Spinal cord (tissue), 9 donors: ENCODE measurements at regions not wholly inside any gene's neighbourhood (a gene's known extent, or its start where the extent isn't known, plus 50 kb on each side); places are given as distances from the start of the nearest gene placed in this dataset.
A peak's percentile ranks its signal among the peaks of the same experiment; 100 is the strongest.

Experiments
- DNase-seq, 6 donors: peaks; one replicate each; pipeline versions ENCODE4 v3.0.0 to v3.0.0-alpha.2; 2013 to 2015; ENCODE audit warnings: low spot score in 6 of 6, low read depth in 4 of 6
- H3K27ac ChIP-seq: one replicate; pipeline ENCODE4 v1.5.1; 2013; ENCODE audit warnings: low read depth, low read length, control low read depth
- H3K27me3 ChIP-seq: one replicate; pipeline ENCODE4 v1.6.1; 2013; ENCODE audit warnings: low read length; ENCODE audit not compliant: control insufficient read depth, insufficient read depth
- H3K36me3 ChIP-seq: one replicate; pipeline ENCODE4 v1.6.1; 2013; ENCODE audit warnings: low read length; ENCODE audit not compliant: control insufficient read depth, insufficient read depth
- H3K4me1 ChIP-seq: one replicate; pipeline ENCODE4 v1.6.1; 2013; ENCODE audit warnings: low read length; ENCODE audit not compliant: control insufficient read depth, insufficient read depth
- H3K4me3 ChIP-seq: one replicate; pipeline ENCODE4 v1.5.1; 2013; ENCODE audit warnings: low read depth, low read length, control low read depth
- H3K9me3 ChIP-seq: one replicate; pipeline ENCODE4 v1.6.1; 2013; ENCODE audit warnings: low read length; ENCODE audit not compliant: control insufficient read depth, insufficient read depth
- WGBS: methylation state at CpG from one replicate; pipeline ENCODE4 v1.1.5; 2013; ENCODE audit warnings: missing lambda C conversion rate; ENCODE audit not compliant: insufficient coverage; 5-methylcytosine and 5-hydroxymethylcytosine counted together
- donor health status: healthy.

DNA sequence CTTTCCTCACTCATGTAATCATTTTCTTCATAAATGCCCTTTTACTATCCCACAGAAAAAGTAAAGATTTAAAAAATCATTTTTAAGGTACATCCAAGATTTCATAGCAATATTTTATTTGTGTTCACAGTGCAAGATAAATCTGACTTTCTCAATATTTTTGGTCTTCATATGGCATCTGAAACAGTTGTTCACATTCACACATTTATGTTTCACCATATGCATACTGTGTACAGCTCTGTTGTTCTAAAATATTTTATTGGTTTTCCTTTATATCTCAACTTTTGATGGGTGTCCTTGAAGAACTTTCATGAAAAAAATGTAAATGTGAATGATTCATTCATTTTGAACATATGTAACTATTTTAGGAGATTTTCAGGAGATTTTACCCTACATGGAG is 348.7 kb downstream of the SNAPC1 start:
- no peaks in the 10 kb centered on the region for H3K9me3 ChIP-seq
- no peak overlapping the region for H3K4me3 ChIP-seq
- peak in 1 of 6 donors; percentile 66 for DNase-seq
- H3K36me3 ChIP-seq: no peaks in the 10 kb centered on the region
- no peak overlapping the region for H3K27ac ChIP-seq
- H3K27me3 ChIP-seq: no peaks in the 10 kb centered on the region
- H3K4me1 ChIP-seq: peaks cover 4% of the 10 kb centered on the region

DNA sequence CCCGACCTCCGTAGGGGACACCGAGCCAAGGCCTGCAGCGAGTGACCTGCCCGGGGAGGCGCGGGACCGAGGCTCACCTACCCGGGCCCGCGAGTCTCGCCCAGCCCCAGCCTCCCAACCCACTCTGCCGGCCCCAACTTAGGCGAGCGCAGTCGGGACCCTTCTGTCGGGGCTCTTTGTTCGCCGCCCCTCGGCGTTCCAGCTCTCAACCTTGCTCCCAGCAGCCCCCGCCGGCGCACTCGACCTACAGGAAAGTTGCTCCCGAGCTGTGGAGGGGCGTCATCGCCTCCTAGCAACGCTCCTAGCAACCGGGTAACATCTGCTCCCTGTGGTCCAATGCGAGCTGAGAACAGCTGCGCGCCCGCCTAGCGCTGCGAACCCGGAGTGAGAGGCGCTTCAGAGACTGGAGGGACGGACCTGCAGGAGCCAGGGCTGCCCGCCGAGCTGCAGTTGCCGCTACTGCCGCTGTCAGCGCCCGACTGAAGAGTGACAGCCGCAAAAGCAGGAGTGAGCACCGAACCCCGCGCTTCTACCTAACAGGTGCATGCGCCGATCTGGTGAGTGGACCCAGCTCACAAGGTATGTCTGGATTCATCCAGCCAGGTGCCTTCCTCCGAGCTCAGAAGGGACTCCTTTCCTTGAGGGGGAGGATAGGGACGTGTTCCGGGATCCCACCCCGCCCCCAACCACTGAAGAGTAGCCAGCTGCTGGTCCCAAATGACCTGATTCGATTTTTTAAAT is 355.0 kb downstream of the SNAPC1 start:
- peak overlapping the region; percentile 66 for H3K4me3 ChIP-seq
- no peaks in the 10 kb centered on the region for H3K9me3 ChIP-seq
- peak overlapping the region; percentile 67 for H3K27ac ChIP-seq
- H3K36me3 ChIP-seq: no peaks in the 10 kb centered on the region
- peak; percentile 76 to 98 (median 86) for DNase-seq
- peaks cover 20% of the 10 kb centered on the region for H3K4me1 ChIP-seq
- H3K27me3 ChIP-seq: peaks cover 17% of the 10 kb centered on the region
- under 1% methylated on average over 52 of the region's 56 CpGs for WGBS

DNA sequence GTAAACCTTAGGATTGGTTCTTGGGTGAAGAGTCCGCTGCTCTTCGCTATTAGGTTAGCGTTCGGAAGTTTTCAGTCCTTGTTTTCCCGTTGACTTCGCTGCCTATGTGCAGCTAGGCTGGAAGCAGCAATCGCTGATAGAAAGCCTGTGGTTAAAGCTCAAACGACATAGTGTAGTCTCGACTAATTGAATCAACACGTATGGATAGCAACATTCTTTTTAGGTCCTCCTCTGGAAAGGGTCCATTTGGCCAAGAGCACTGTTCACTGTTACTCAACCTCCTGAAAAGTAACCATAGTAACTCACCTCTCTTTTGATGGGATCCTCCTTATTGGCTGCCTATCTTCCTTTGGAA is 355.5 kb downstream of the SNAPC1 start:
- Histone ChIP-seq H3K4me1 (peaks cover 20% of the 10 kb centered on the region), H3K27ac (peak overlapping the region; percentile 67), H3K9me3 (no peaks in the 10 kb centered on the region), H3K27me3 (peaks cover 17% of the 10 kb centered on the region), H3K4me3 (peak overlapping the region; percentile 66), H3K36me3 (no peaks in the 10 kb centered on the region)
- 3% methylated on average over 6 of the region's 10 CpGs for WGBS
- peak in 3 of 6 donors; percentile 19 to 78 (median 64) for DNase-seq

DNA sequence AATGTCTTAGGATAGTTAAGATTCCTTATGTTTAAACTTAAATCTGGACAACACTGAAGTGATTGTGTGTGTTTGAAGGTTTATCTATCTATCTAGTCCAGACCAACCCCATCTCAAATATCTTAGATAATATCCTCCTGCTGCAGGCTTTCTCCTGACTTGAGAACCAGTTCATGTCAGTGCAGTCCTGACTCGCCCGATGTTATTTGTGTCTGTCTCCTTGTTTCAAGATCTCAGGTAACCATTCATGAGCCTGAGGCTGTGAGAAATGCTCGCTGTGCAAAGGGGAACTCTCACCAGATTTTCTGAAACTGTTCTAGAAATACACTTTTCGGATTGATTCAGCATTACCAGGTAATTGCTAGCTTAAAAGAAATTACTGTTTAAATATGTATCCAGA is 356.2 kb downstream of the SNAPC1 start:
- peaks cover 20% of the 10 kb centered on the region for H3K4me1 ChIP-seq
- no peaks in the 10 kb centered on the region for H3K9me3 ChIP-seq
- no peak overlapping the region for H3K27ac ChIP-seq
- no peaks in the 10 kb centered on the region for H3K36me3 ChIP-seq
- 17% methylated on average over 1 of the region's 4 CpGs for WGBS
- peak in 2 of 6 donors; percentile 11 to 54 for DNase-seq
- H3K27me3 ChIP-seq: peaks cover 17% of the 10 kb centered on the region
- H3K4me3 ChIP-seq: peak overlapping the region; percentile 10

DNA sequence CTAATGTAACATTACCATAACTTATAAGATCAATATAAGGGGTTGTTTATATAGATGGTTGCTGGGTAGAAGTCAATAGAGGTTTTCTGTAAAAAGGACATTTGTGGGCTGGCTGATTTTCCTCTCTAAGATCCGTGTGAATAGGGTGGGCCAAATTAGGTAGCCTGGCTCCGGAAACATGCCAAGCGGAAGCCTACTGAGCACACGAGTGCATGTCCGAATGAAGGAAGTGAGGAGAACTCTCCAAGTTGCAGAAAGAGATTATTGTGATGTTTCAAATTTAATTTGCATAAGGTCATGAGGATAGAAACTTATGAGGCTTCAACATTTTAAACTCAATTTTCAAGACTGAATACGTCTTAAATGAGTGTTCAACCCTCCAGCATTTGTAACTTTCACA is 356.7 kb downstream of the SNAPC1 start:
- Histone ChIP-seq H3K9me3 (no peaks in the 10 kb centered on the region), H3K27me3 (peaks cover 17% of the 10 kb centered on the region), H3K4me1 (peaks cover 20% of the 10 kb centered on the region), H3K27ac (no peak overlapping the region), H3K36me3 (no peaks in the 10 kb centered on the region), H3K4me3 (peak overlapping the region; percentile 10)
- WGBS: 31% methylated on average over 6 of the region's 6 CpGs
- DNase-seq: peak in 1 of 6 donors; percentile 12

DNA sequence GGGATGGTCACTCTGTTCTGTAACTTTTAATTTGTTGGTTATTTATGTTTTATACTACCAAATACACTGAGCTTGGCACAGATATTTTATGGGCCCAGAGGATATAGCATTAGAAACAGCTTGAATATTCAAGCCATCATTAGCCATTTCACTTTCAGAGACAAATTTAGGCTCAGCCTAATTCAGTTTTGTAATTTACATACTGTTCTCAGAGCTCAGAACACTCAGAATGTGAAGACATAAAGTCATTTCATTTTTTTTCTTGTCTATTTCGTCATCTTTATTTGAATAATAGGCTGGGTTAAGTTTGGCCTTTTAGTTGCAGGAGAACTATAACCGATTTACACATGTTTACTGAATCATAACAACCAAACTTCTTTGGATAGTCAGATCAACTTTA is 361.7 kb downstream of the SNAPC1 start:
- DNase-seq: no peak
- H3K4me3 ChIP-seq: no peak overlapping the region
- no peak overlapping the region for H3K27ac ChIP-seq
- no peaks in the 10 kb centered on the region for H3K36me3 ChIP-seq
- peaks cover 2% of the 10 kb centered on the region for H3K27me3 ChIP-seq
- H3K9me3 ChIP-seq: no peaks in the 10 kb centered on the region
- peaks cover under 1% of the 10 kb centered on the region for H3K4me1 ChIP-seq
- no CpG with 5 or more reads among the region's 2 CpGs for WGBS

DNA sequence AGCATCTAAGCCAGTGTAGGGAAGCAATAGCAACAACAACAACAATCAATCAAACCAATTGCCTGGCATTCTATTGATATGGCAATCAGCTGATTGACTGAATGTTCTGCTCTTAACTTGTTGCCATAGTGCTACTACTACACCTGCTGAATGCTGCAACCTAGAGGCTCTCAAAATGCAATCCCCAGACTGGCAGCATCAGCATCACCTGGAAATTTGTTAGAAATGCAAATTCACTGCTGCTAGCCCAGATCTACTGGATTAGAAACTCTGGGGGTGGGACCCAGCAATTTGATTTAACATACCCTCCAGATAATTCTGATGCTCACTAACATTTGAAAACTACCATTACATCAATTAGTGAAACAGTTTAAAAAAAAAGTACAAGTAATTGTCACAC is 363.6 kb downstream of the SNAPC1 start:
- Histone ChIP-seq H3K9me3 (no peaks in the 10 kb centered on the region), H3K4me1 (no peaks in the 10 kb centered on the region), H3K27me3 (no peaks in the 10 kb centered on the region), H3K4me3 (no peak overlapping the region), H3K27ac (no peak overlapping the region), H3K36me3 (no peaks in the 10 kb centered on the region)
- DNase-seq: peak in 1 of 6 donors; percentile 27

DNA sequence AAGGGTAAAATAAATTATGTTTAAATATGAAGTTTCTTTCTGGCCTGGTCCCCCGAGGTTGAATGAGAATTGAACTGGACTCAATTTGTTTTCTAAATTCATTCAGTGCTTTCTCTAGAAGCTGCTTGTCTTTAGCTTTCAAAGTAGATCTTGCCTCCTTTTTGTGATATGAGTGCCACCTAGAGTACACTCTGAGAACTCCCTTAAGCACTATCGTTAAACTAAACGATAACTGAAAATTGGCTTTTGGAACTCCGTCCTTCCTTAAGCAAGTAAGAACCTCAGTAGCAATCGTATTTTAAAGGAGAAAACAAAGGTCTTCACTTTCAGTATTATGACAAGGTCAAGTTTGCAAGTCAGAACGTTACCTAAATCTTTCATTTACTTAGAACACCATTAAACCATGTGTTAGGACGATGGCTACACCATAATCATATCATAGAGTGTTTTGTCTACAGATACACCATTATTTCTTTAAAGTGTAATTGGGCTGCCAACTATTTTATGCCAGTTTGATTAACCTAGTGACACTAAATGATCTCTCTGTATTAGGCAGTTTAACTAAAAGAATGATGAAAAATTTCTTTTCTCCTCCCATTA is 364.8 kb downstream of the SNAPC1 start:
- Histone ChIP-seq H3K9me3 (no peaks in the 10 kb centered on the region), H3K4me3 (no peak overlapping the region), H3K27ac (no peak overlapping the region), H3K4me1 (no peaks in the 10 kb centered on the region), H3K36me3 (no peaks in the 10 kb centered on the region), H3K27me3 (no peaks in the 10 kb centered on the region)
- 14% methylated on average over 1 of the region's 7 CpGs for WGBS
- peak in 5 of 6 donors; percentile 61 to 94 (median 67) for DNase-seq

DNA sequence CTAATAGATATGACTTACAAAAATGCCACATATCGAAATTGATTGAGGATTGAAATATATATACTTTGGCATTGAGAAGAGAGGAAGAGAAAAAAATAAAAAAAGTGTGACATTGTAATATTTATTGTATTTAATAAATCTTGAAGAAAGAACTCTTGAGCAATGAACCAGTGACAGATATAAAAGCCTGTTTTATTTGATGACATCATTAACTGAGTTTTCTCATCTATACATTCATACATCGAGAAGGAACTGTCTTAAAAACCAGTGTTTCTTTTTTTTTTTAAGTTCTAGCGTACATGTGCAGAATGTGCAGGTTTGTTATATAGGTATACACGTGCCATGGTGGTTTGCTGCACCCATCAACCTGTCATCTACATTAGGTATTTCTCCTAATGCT is 368.2 kb downstream of the SNAPC1 start:
- Histone ChIP-seq H3K4me1 (no peaks in the 10 kb centered on the region), H3K9me3 (no peaks in the 10 kb centered on the region), H3K27ac (no peak overlapping the region), H3K36me3 (no peaks in the 10 kb centered on the region), H3K27me3 (no peaks in the 10 kb centered on the region), H3K4me3 (no peak overlapping the region)
- no peak for DNase-seq
- no CpG with 5 or more reads among the region's 4 CpGs for WGBS
